OCI-LY3 (cell line): ENCODE measurements at regions not wholly inside any gene's neighbourhood (a gene's known extent, or its start where the extent isn't known, plus 50 kb on each side); places are given as distances from the start of the nearest gene placed in this dataset.

Experiments used
- EZH2phosphoT487 ChIP-seq: fragments of 200-600 bp; shearing (Covaris generic); IDR thresholded peaks from 2 replicates; pipeline ENCODE4 v1.6.1; 2018; ENCODE audit warnings: antibody characterized with exemption, mixed run types, low read depth
- TF ChIP-seq, protein P1 (sequence below): fragments of 200-600, 300-600 bp; sonication (generic); IDR thresholded peaks from 2 replicates; pipeline ENCODE4 v1.5.1; 2014; ENCODE audit warnings: antibody characterized with exemption, low read length, low read depth

- TF ChIP-seq, protein P1, sequence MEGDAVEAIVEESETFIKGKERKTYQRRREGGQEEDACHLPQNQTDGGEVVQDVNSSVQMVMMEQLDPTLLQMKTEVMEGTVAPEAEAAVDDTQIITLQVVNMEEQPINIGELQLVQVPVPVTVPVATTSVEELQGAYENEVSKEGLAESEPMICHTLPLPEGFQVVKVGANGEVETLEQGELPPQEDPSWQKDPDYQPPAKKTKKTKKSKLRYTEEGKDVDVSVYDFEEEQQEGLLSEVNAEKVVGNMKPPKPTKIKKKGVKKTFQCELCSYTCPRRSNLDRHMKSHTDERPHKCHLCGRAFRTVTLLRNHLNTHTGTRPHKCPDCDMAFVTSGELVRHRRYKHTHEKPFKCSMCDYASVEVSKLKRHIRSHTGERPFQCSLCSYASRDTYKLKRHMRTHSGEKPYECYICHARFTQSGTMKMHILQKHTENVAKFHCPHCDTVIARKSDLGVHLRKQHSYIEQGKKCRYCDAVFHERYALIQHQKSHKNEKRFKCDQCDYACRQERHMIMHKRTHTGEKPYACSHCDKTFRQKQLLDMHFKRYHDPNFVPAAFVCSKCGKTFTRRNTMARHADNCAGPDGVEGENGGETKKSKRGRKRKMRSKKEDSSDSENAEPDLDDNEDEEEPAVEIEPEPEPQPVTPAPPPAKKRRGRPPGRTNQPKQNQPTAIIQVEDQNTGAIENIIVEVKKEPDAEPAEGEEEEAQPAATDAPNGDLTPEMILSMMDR, result no peak
- TF ChIP-seq EZH2phosphoT487, result no peak
Measured at GRCh38 chr13:95392597-95392996, 91.3 kb upstream of the ABCC4 start.
